ENCODE measurements at regions not wholly inside any gene's neighbourhood (a gene's known extent, or its start where the extent isn't known, plus 50 kb on each side); places are given as distances from the start of the nearest gene placed in this dataset.

GRCh38 chr2:4291430-4291829, 588.1 kb downstream of the DCDC2C start:
- TF ChIP-seq FOXP2 (optimal IDR thresholded peaks at IDR 0.05; ENCODE audit: borderline replicate concordance, extremely low read depth, extremely low read length, insufficient read depth), result no peak
- TF ChIP-seq SIN3A (IDR thresholded peaks at IDR 0.05; ENCODE audit: borderline replicate concordance, insufficient read depth, low read length), result no peak
- TF ChIP-seq REST (IDR thresholded peaks at IDR 0.05; ENCODE audit: insufficient read depth in 1 of 2, low read depth in 2 of 2, low read length in 2 of 2), result no peak
- no peak for TF ChIP-seq POLR2AphosphoS5 (IDR thresholded peaks at IDR 0.05; ENCODE audit: low read depth, low read length)
- TF ChIP-seq TAF1 (IDR thresholded peaks at IDR 0.05; ENCODE audit: borderline replicate concordance, insufficient read depth, low read length), result no peak

GRCh38 chr2:4295680-4296079, 592.3 kb downstream of the DCDC2C start:
- TF ChIP-seq TAF1 (IDR thresholded peaks at IDR 0.05; ENCODE audit: borderline replicate concordance, insufficient read depth, low read length) (no peak), FOXP2 (optimal IDR thresholded peaks at IDR 0.05; ENCODE audit: borderline replicate concordance, extremely low read depth, extremely low read length, insufficient read depth) (no peak), REST (IDR thresholded peaks at IDR 0.05; ENCODE audit: insufficient read depth in 1 of 2, low read depth in 2 of 2, low read length in 2 of 2) (no peak), POLR2AphosphoS5 (IDR thresholded peaks at IDR 0.05; ENCODE audit: low read depth, low read length) (no peak)

- TF ChIP-seq SIN3A (IDR thresholded peaks at IDR 0.05; ENCODE audit: borderline replicate concordance, insufficient read depth, low read length) (no peak), TAF1 (IDR thresholded peaks at IDR 0.05; ENCODE audit: borderline replicate concordance, insufficient read depth, low read length) (no peak), REST (IDR thresholded peaks at IDR 0.05; ENCODE audit: insufficient read depth in 1 of 2, low read depth in 2 of 2, low read length in 2 of 2) (no peak), FOXP2 (optimal IDR thresholded peaks at IDR 0.05; ENCODE audit: borderline replicate concordance, extremely low read depth, extremely low read length, insufficient read depth) (no peak), POLR2AphosphoS5 (IDR thresholded peaks at IDR 0.05; ENCODE audit: low read depth, low read length) (no peak)
Measured at GRCh38 chr2:4300616-4301015, 597.2 kb downstream of the DCDC2C start.

- TF ChIP-seq TAF1 (IDR thresholded peaks at IDR 0.05; ENCODE audit: borderline replicate concordance, insufficient read depth, low read length) (no peak), REST (IDR thresholded peaks at IDR 0.05; ENCODE audit: insufficient read depth in 1 of 2, low read depth in 2 of 2, low read length in 2 of 2) (no peak), POLR2AphosphoS5 (IDR thresholded peaks at IDR 0.05; ENCODE audit: low read depth, low read length) (no peak), SIN3A (IDR thresholded peaks at IDR 0.05; ENCODE audit: borderline replicate concordance, insufficient read depth, low read length) (no peak), FOXP2 (optimal IDR thresholded peaks at IDR 0.05; ENCODE audit: borderline replicate concordance, extremely low read depth, extremely low read length, insufficient read depth) (no peak)
Measured at GRCh38 chr2:4324531-4324930, 621.2 kb downstream of the DCDC2C start.

GRCh38 chr2:4336864-4337263, 633.5 kb downstream of the DCDC2C start:
- no peak for TF ChIP-seq FOXP2 (optimal IDR thresholded peaks at IDR 0.05; ENCODE audit: borderline replicate concordance, extremely low read depth, extremely low read length, insufficient read depth)
- no peak for TF ChIP-seq POLR2AphosphoS5 (IDR thresholded peaks at IDR 0.05; ENCODE audit: low read depth, low read length)
- no peak for TF ChIP-seq TAF1 (IDR thresholded peaks at IDR 0.05; ENCODE audit: borderline replicate concordance, insufficient read depth, low read length)
- no peak for TF ChIP-seq REST (IDR thresholded peaks at IDR 0.05; ENCODE audit: insufficient read depth in 1 of 2, low read depth in 2 of 2, low read length in 2 of 2)
- no peak for TF ChIP-seq SIN3A (IDR thresholded peaks at IDR 0.05; ENCODE audit: borderline replicate concordance, insufficient read depth, low read length)
